A673 (cell line): ENCODE measurements at regions not wholly inside any gene's neighbourhood (a gene's known extent, or its start where the extent isn't known, plus 50 kb on each side); places are given as distances from the start of the nearest gene placed in this dataset.

Source experiments
- BruUV-seq: library from RNA; stranded (reverse); fragments of 400-500 nt; replicated peaks from 2 replicates; lab custom pipeline; 2021; lab: Mats Ljungman, UMichigan
- CTCF ChIA-PET: fragments of 300-600 bp; sonication (Branson Sonifier 250); formaldehyde crosslinking; loops from one replicate; lab custom pipeline; 2022; ENCODE audit warnings: antibody characterized with exemption; lab: Charles Lee
- POLR2A ChIA-PET: fragments of 300-600 bp; sonication (Branson Sonifier 250); formaldehyde crosslinking; loops from one replicate; lab custom pipeline; 2022; ENCODE audit warnings: antibody characterized with exemption; ENCODE audit not compliant: low non-redundant PET; lab: Charles Lee
- DNase-seq: peaks from one replicate; pipeline ENCODE4 v3.0.0-alpha.2; 2015; ENCODE audit warnings: low spot score
- H3K27ac ChIP-seq: fragments of 200-600 bp; sonication (generic); 2 replicates; pipeline ENCODE4 v1.5.1; 2016; ENCODE audit warnings: mixed run types, low read depth, mild to moderate bottlenecking, mixed read lengths, antibody characterized with exemption, low read length; ENCODE audit not compliant: poor library complexity, severe bottlenecking
- H3K27me3 ChIP-seq: fragments of 200-600 bp; sonication (generic); replicated peaks from 2 replicates; pipeline ENCODE4 v1.6.1; 2017; ENCODE audit warnings: mixed run types, low read depth, mild to moderate bottlenecking, mixed read lengths, antibody characterized with exemption, low read length; ENCODE audit not compliant: insufficient read depth, poor library complexity
- H3K36me3 ChIP-seq: fragments of 200-600 bp; sonication (generic); 2 replicates; pipeline ENCODE4 v1.6.1; 2016; ENCODE audit warnings: mixed run types, mild to moderate bottlenecking, mixed read lengths, antibody characterized with exemption, low read length; ENCODE audit not compliant: insufficient read depth, poor library complexity, severe bottlenecking
- H3K4me1 ChIP-seq: fragments of 200-600 bp; sonication (generic); 2 replicates; pipeline ENCODE4 v1.6.1; 2017; ENCODE audit warnings: mixed run types, mild to moderate bottlenecking, mixed read lengths, antibody characterized with exemption, low read length; ENCODE audit not compliant: insufficient read depth, poor library complexity, severe bottlenecking
- H3K4me3 ChIP-seq: fragments of 200-600 bp; sonication (generic); 2 replicates; pipeline ENCODE4 v1.5.1; 2016; ENCODE audit warnings: low read depth, mixed run types, mild to moderate bottlenecking, mixed read lengths, low read length; ENCODE audit not compliant: poor library complexity, severe bottlenecking
- H3K9me3 ChIP-seq: fragments of 200-600 bp; sonication (generic); 2 replicates; pipeline ENCODE4 v1.6.1; 2016; ENCODE audit warnings: mixed run types, low read depth, mild to moderate bottlenecking, mixed read lengths, antibody characterized with exemption, low read length; ENCODE audit not compliant: poor library complexity, severe bottlenecking
- EZH2 ChIP-seq: fragments of 200-600 bp; sonication (generic); IDR thresholded peaks from 2 replicates; pipeline ENCODE4 v1.6.1; 2017; ENCODE audit warnings: borderline replicate concordance, low read depth, mild to moderate bottlenecking, mixed read lengths, antibody characterized with exemption, low read length; ENCODE audit not compliant: poor library complexity, severe bottlenecking
- intact Hi-C: fragments of 100-400 bp; cut with micrococcal nuclease; formaldehyde crosslinking; loops from one replicate; pipeline ENCODE4 v1.10.0; 2022; ENCODE audit not compliant: unreplicated experiment
- TF ChIP-seq, protein P1 (sequence below): fragments of 300-800, 200-600 bp; sonication (generic); conservative IDR thresholded peaks from 2 replicates; pipeline ENCODE4 v1.5.1; 2017; ENCODE audit warnings: low read depth, mild to moderate bottlenecking, antibody characterized with exemption, low read length, moderate library complexity, mixed read lengths

DNA sequence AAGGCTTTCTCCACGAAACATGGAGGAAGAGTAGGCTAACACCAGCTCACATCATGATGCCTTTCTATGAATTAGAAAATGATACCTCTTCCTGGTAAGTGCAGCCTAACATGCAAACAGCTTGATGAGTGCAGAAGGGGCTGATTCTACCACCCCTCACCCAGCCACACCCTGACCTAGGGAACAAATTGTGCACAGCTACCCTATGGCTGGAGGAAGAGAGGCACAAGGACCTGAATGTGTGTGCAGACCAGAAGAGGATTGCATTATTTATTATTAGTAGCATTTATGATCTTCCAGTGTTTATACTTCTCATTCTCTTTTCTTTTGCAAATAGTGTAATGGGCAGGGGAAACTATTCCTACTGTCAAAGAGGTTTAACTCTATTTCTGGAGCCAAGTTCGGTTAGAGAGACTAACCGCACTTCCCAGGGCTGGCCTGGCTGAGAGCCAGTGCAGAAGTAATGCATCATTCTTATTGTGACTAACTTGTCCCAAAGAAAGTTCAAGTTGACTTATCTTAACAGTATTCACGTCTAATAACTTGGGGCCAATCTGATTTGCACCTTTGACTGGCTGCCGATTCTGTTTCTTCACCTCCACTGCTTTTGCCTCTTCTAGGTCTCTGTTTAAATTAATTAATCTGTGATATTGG, 237.5 kb downstream of the CD83 start:
- ChIA-PET POLR2A (no interaction called here), CTCF (no interaction called here)
- Histone ChIP-seq H3K9me3 (no peaks in the 10 kb centered on the region), H3K27me3 (no peaks in the 10 kb centered on the region), H3K4me1 (peaks cover 16% of the 10 kb centered on the region), H3K27ac (no peak overlapping the region), H3K36me3 (no peaks in the 10 kb centered on the region), H3K4me3 (no peak overlapping the region)
- TF ChIP-seq EZH2 = no peak
- TF ChIP-seq, protein P1, sequence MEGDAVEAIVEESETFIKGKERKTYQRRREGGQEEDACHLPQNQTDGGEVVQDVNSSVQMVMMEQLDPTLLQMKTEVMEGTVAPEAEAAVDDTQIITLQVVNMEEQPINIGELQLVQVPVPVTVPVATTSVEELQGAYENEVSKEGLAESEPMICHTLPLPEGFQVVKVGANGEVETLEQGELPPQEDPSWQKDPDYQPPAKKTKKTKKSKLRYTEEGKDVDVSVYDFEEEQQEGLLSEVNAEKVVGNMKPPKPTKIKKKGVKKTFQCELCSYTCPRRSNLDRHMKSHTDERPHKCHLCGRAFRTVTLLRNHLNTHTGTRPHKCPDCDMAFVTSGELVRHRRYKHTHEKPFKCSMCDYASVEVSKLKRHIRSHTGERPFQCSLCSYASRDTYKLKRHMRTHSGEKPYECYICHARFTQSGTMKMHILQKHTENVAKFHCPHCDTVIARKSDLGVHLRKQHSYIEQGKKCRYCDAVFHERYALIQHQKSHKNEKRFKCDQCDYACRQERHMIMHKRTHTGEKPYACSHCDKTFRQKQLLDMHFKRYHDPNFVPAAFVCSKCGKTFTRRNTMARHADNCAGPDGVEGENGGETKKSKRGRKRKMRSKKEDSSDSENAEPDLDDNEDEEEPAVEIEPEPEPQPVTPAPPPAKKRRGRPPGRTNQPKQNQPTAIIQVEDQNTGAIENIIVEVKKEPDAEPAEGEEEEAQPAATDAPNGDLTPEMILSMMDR = no peak
- peak; percentile 30 for DNase-seq
- BruUV-seq = no TSS peak
- intact Hi-C loops = no loop called here

DNA sequence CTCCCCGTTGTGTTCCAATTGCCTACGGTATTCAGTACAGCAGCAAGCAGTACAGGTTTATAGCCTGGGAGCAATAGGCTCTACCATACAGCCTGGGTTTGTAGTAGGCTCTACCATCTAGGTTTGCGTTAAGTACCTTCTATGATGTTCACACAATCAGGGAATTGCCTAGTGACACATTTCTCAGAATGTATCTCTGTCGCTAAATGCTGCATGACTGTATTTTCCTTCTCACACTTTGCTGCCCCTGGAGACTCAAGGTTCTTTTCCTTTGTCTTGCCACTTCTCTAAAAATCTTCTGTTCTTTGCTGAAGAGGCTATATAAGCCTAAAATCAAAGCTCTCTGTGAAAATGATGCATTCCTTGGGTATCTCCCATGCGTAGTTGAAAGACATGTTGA, 241.9 kb downstream of the CD83 start:
- ChIA-PET POLR2A (no interaction called here), CTCF (no interaction called here)
- no peaks in the 10 kb centered on the region for H3K36me3 ChIP-seq
- intact Hi-C loops = no loop called here
- no peak overlapping the region for H3K4me3 ChIP-seq
- no TSS peak for BruUV-seq
- no peak for TF ChIP-seq EZH2
- TF ChIP-seq, protein P1 = no peak
- H3K4me1 ChIP-seq = peaks cover 16% of the 10 kb centered on the region
- H3K27ac ChIP-seq = no peak overlapping the region
- no peak for DNase-seq
- no peaks in the 10 kb centered on the region for H3K9me3 ChIP-seq
- H3K27me3 ChIP-seq = no peaks in the 10 kb centered on the region

DNA sequence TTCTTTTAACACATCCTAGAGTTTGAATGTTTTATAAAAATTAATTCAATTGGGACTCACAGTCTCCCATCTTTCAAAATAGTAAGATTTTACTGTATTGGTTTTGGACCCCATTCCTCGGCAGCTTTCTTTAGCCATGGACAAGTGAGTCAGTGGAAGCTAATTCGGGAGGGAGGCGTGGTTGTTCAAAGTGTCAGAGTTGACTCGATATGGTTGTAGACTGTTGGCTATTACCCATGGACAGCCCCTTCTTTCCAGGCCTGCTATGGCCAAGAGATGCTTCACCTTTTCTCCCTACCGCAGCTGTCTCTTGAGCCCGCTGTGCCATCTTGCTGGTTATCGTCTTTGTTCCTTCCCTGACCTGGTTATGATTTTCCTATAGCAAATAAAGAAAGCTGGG, 243.0 kb downstream of the CD83 start:
- BruUV-seq = no TSS peak
- TF ChIP-seq EZH2 = no peak
- TF ChIP-seq, protein P1 = no peak
- Histone ChIP-seq H3K4me3 (no peak overlapping the region), H3K36me3 (no peaks in the 10 kb centered on the region), H3K27me3 (no peaks in the 10 kb centered on the region), H3K4me1 (peaks cover 10% of the 10 kb centered on the region), H3K9me3 (no peaks in the 10 kb centered on the region), H3K27ac (no peak overlapping the region)
- ChIA-PET POLR2A (no interaction called here), CTCF (no interaction called here)
- intact Hi-C loops = no loop called here
- DNase-seq = no peak
